ENCODE measurements at regions not wholly inside any gene's neighbourhood (a gene's known extent, or its start where the extent isn't known, plus 50 kb on each side); places are given as distances from the start of the nearest gene placed in this dataset.

- 25 to 47% (median 31%) methylated on average over 12 of the region's 12 CpGs for WGBS, 4 donors
- Histone ChIP-seq H3K4me3 (no peak overlapping the region), H3K27me3 (no peaks in the 10 kb centered on the region), H3K36me3 (no peaks in the 10 kb centered on the region), H3K27ac (no peak overlapping the region), H3K9me3 (peaks cover 0 to 16% (median 2%) of the 10 kb centered on the region in 12 donors), H3K4me1 (peaks cover 0 to 7% (median 0%) of the 10 kb centered on the region in 12 donors)
- ATAC-seq = peak in 3 of 4 donors; percentile 45 to 58 (median 56)
- intact Hi-C loops (cut with DNase I) = no loop called here
- TF ChIP-seq CTCF (IDR thresholded peaks at IDR 0.05) (no peak), POLR2A (IDR thresholded peaks at IDR 0.05) (no peak)
- no peak for DNase-seq
Observed at GRCh38 chr15:91376038-91376437, 276.0 kb downstream of the SV2B start.

GRCh38 chr15:91380114-91380513, 280.1 kb downstream of the SV2B start:
- H3K27ac ChIP-seq = no peak overlapping the region
- WGBS, 4 donors = 51 to 63% (median 59%) methylated on average over 2 of the region's 2 CpGs
- no peaks in the 10 kb centered on the region for H3K27me3 ChIP-seq
- TF ChIP-seq POLR2A (IDR thresholded peaks at IDR 0.05) = no peak
- no peak for TF ChIP-seq CTCF (IDR thresholded peaks at IDR 0.05)
- intact Hi-C loops (cut with DNase I) = no loop called here
- no peak for DNase-seq
- no peaks in the 10 kb centered on the region for H3K9me3 ChIP-seq
- H3K4me1 ChIP-seq = peaks cover 0 to 7% (median 0%) of the 10 kb centered on the region in 12 donors
- no peak for ATAC-seq
- H3K36me3 ChIP-seq = no peaks in the 10 kb centered on the region
- H3K4me3 ChIP-seq = no peak overlapping the region

- H3K27ac ChIP-seq = no peak overlapping the region
- no peak overlapping the region for H3K4me3 ChIP-seq
- H3K27me3 ChIP-seq = no peaks in the 10 kb centered on the region
- no peaks in the 10 kb centered on the region for H3K36me3 ChIP-seq
- 79 to 91% (median 85%) methylated on average over 2 of the region's 2 CpGs for WGBS, 4 donors
- intact Hi-C loops (cut with DNase I) = no loop called here
- no peak for TF ChIP-seq CTCF (IDR thresholded peaks at IDR 0.05)
- no peak for TF ChIP-seq POLR2A (IDR thresholded peaks at IDR 0.05)
- no peaks in the 10 kb centered on the region for H3K4me1 ChIP-seq
- H3K9me3 ChIP-seq = no peaks in the 10 kb centered on the region
- DNase-seq (no peak), ATAC-seq (no peak)
Observed at GRCh38 chr15:91383532-91383931, 283.5 kb downstream of the SV2B start.

- Histone ChIP-seq H3K27me3 (no peaks in the 10 kb centered on the region), H3K36me3 (no peaks in the 10 kb centered on the region), H3K9me3 (no peaks in the 10 kb centered on the region), H3K27ac (no peak overlapping the region), H3K4me1 (no peaks in the 10 kb centered on the region), H3K4me3 (no peak overlapping the region)
- TF ChIP-seq CTCF (IDR thresholded peaks at IDR 0.05) (no peak), POLR2A (IDR thresholded peaks at IDR 0.05) (no peak)
- DNase-seq = no peak
- peak in 1 of 4 donors; percentile 42 for ATAC-seq
- intact Hi-C loops (cut with DNase I) = no loop called here
- 78 to 85% (median 83%) methylated on average over 6 of the region's 6 CpGs for WGBS, 4 donors
Observed at GRCh38 chr15:91384189-91384730, 284.2 kb downstream of the SV2B start.

Data from heart left ventricle (tissue), 16 donors.